Stimulated activated CD4-positive, alpha-beta T cell treated with anti-CD3 and anti-CD28 coated beads, Interleukin-15, amount 100 ng/mL, for 1 hour (primary cell): ENCODE measurements at regions not wholly inside any gene's neighbourhood (a gene's known extent, or its start where the extent isn't known, plus 50 kb on each side); places are given as distances from the start of the nearest gene placed in this dataset.
"Not testable (repeated sequence)": the region's sequence is repeated elsewhere in the genome, so short reads cannot be mapped to it uniquely, and the experiment has no call there.

Experiments used
- DNase-seq, 2 donors: peaks; one replicate each; pipeline ENCODE4 v3.0.0-alpha.2; 2020; ENCODE audit warnings: low read depth in 1 of 2, low spot score in 1 of 2

DNA sequence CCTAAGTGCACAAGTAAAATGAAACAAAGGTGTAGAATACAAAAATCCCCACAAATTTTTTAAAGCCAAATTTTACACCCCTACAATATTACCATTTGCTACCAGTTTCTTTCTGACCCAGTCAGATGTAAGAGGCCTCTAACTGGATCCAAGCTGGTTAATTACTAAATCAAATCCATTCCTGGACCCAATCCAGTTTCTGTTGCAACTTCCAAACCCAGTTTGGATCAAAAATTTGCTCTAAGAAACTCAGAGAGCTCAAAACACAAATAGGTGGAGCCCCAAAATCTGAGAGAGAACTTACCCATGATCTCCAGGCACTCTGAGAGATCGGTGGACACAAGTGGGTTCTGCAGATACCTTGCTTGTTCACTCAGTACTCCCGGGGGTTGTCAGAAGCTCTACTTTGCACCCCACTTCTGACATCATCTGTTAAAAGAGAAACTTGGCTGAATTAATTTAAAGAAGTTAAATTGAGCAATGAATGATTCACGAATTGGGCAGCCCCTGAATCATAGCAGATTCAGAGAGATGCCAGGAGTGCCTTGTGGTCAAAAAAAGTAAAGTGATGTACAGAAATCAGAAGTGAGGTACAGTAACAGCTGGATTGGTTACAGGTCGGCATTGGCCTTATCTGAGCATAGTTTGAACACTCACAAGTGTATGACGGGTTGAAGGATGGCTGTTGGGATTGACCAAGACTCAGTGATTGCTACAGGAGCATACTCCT, 448.0 kb downstream of the KCNT2 start:
- DNase-seq: no peak

DNA sequence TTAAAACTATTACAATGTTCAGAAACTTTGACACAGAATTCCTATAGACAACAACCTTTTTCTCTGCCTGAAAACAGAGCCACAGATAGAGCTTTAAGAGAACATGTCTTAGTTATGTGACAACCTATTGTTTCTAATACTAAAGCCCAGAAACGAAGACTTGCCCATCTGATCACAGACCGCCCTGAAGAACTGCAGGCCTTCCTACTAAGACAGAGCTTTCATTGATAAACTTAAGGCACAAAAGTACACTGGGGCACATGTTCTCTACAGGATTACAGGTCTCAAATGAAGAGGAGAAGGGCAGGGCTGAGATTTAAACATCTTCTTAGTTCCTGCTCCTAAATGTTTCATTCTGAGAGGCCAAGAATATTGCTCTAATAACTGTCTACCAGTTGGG, 452.7 kb downstream of the KCNT2 start:
- DNase-seq: no peak

- no peak for DNase-seq
Measured at GRCh38 chr1:196152975-196153374, 455.3 kb downstream of the KCNT2 start.

DNA sequence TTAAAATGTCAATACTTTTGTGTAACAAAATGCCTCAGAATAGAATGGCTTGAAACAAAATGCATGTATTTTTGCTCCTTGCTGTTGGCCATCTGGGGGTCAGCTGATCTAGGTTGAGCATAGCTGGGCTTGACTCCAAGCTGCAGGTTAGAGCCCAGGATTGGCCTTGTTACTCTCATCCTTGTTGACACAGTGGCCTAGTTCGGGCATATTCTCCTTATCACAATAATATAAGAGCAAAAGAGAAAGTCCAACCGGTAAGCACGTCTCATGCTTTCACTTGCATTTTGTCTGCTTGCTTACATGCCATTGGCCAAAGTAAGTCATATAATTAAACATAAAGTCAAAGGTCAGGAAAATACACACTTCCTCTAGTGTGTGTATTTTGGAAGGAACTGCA, 456.2 kb downstream of the KCNT2 start:
- DNase-seq: no peak

DNA sequence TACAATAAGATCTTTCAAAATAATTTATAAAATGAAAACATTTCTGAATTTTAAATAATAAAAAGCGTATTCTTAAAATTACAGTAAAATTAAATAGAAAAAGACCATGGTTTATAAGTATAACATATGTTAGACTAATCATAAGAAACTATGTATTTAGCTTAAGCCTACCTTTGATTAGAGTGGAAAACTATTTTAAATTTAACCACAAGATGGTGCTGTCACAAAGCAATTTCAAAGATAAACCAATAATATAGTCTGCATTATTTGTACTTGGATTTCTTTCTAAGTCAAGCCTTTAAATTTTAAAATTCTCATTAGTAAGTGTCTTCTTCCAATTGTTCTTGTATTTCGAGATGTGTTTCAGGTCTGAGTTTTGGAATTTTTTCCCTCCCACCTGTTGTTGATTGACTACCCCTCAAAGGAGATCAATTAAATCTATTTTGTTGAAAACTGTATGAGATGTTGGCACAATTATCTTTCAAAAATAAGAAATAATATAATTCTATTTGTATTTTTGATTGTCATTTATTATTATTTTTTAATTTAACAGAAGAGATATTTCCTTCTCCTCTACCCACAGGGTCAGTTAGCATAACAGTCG, 459.8 kb downstream of the KCNT2 start:
- DNase-seq: no peak

- no peak for DNase-seq
Measured at GRCh38 chr1:196147530-196147929, 460.7 kb downstream of the KCNT2 start.

DNA sequence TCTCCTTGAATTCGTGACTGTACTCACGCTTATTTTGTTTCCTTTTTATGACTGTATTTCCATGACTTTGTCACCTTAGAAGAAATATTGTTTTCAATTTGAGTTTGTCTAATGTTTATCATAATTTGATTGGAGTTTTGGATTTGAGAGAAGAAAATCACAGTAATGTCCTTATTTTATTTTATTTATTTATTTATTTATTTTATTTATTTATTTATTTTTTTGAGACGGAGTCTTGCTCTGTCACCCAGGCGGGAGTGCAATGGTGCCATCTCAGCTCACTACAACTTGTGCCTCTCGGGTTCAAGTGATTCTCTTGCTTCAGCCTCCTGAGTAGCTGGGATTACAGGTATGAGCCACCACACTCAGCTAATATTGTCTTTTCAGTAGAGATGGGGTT, 463.1 kb downstream of the KCNT2 start:
- DNase-seq: not testable (repeated sequence)

DNA sequence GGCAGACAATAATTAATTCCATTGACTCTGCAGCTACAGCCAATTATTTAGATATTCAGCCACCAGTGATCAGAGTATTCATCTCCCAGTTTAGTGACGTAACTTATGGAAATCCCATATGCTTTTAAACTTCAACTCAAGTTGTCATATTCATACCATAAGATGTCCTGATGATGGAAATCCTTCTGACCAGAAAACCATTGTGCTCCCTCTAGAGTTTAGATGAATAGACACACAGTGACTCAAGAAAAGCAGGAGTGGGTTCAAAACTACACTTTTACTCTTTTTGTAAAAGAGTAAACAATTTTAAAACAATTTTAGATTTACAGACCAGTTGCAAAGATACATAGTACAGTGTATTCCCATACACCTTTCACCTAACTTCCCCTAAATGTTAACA, 463.7 kb downstream of the KCNT2 start:
- no peak for DNase-seq

DNA sequence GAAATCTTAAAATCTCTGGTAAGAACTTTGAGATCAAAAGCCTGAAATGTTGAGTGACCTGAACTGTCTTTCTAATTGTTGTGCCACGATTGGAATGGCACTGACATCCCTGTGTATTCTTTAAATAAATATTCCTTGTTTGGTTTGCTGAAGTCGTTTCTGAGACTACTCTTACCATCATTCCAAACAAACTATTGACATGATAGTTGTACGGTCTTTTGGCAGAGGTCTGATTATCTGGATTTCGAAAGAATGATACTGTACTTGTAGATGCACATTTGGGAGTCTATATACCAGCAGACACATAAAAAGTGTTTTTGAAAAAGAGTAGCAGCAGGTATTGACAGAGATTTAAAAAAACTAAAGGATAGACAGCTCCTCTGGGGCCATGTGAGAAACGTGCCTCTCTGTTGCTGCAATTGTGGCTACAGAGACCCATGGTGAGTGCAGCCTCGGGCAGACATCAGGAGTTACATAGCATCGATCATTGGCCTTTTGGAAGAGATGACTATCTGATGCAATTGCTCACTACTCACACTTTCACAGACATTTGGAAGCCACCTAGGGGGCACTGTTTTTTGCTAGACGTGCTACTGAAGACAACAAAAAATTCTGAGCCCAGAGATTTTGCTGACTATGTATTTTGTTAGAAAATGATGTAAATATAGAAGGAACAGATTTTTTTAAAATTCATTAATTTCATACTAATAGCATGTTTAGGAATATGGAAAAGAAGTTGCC, 464.5 kb downstream of the KCNT2 start:
- no peak for DNase-seq

DNA sequence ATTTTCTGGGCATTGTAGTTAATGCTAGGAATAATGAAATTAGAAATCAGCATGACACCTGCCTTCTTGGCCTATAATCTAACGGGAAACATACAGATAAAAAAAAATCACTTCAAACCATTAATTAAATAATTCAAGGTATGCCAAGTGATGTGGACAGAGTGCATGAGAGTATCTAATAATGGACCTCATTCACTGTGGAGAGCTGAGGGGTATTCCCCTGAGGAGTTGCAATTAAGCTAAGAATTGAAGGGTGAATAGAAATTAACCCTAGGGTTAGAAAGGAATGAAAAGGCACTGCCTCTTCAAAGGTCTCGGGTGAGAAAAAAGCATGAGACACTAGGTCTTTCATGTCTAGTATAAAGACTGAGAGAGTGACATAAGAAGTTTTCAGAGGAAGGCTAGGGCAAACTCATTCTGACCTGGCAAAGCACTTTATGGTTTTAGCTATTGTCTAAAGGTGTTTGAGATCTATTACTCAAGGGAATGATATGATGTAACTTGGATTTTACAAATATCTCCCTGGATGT, 466.1 kb downstream of the KCNT2 start:
- DNase-seq: no peak

DNA sequence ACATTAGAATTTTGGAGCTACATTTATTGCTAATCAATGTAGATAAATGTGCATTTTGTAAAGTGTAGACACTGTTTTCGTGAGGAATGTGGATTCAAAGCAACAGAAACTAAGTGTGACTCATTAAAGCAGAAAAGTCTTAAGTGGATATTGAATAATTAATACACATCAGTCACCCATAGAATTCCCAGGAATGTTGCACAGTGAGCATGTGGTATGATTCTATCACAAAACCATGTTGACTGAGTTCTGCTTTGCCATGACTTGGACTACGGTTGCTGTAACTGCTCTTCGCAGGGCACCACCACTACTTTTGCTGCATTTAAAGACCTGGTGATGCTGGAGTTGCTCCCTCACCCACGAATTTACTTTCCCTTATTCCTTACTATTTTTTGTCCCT, 471.8 kb downstream of the KCNT2 start:
- no peak for DNase-seq

DNA sequence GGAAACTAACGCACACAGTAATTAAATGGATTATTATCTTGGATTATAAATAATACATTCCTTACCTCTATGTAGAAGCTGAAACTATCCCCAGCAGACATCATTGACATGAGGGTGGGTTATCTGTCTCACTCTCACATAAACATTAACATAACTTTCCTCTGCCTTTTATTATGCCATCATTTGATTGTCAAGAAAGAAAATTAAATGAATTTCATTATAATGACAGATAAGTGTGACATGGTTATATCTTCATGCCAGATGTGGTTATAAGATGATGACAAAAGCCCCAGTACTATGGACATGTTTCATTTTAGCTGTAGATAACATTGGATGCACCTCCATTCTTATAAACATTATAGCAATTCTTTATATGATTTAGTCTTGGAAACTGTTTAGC, 476.5 kb downstream of the KCNT2 start:
- DNase-seq: no peak

DNA sequence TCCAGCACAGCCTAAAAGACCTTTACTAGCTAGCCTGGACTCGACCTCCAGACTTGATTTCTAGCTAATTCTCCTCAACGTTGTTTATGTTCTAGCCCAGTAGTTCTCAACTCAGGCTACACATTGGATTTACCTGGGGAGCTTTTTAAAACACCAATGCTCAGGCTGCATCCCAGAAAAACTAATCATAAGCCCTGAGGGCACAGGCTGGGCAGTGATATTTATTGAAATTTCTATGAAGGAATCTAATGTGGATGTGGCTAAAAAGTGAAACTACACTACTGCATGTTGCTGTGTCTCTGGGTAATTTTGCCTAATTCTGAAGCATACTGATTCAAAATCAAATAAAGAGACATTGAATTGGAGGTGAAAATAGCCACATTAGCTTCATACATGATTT, 479.4 kb downstream of the KCNT2 start:
- DNase-seq: no peak

- no peak for DNase-seq
Measured at GRCh38 chr1:196121181-196121580, 487.1 kb downstream of the KCNT2 start.

GRCh38 chr1:196115646-196116045, 492.6 kb downstream of the KCNT2 start:
- DNase-seq: no peak

DNA sequence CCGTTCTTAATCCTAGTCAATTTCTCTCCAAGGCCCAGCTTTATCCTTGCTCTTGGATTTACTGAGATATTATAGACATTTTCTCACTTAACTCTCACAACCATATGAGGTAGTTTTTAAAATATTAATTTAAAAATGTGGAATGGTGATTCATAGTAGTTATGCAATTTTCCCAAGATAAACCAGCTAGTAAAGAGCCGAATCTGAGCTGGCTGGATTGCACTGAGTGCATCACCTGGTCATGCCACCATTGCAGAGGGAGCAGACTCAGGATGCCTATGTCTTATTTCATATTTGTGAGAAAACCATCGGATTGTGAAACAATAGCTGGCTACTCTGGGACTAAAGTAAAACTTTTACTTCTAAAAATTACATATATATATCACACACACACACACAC, 494.0 kb downstream of the KCNT2 start:
- no peak for DNase-seq

DNA sequence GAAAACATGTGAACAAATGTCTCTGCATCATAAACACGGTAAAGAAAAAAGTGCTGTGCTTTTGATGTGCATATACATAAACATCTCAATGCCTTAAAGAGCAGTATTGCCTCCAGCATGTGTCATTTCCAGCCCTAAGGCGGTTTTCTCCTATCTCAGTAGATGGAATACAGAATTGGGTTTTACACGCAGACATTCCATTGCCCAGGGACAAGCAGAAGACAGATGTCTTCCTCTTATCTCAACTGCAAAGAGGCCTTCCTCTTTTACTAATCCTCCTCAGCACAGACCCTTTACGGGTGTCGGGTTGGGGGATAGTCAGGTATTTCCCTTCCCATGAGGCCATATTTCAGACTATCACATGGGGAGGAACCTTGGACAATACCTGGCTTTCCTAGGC, 499.2 kb downstream of the KCNT2 start:
- not testable (repeated sequence) for DNase-seq

DNA sequence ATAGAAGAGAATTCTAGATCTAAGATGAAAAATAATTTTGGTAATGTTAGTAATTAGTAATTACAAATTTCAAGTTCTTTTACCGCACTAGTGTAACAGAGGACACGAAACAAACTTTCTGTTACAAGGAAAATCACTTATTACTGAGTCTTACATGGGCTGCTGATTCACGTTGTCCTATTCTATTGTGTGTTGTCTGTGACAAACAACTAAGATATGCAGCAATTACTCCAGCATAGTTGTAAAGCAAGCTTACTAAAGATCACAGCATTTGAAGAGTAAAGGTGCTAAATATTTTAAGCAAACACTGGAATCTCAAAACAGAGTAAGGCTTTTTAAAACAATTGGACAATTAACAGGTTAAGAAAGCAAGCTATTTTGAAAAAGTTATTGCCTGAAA, 502.3 kb downstream of the KCNT2 start:
- no peak for DNase-seq

DNA sequence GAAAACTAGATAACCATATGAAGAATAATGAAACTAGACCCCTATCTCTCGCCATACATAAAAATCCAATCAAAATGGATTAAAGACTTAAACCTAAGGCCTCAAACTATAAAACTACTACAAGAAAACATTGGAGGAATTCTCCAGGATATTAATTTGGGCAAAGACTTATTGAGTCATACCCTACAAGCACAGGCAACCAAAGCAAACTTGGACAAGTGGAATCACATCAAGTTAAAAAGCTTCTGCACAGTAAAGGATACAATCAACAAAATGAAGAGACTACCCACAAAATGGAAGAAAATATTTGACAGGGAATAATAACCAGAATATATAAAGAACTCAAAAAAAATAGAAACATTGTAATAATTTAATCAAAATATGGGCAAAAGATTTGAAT, 505.4 kb downstream of the KCNT2 start:
- DNase-seq: no peak

DNA sequence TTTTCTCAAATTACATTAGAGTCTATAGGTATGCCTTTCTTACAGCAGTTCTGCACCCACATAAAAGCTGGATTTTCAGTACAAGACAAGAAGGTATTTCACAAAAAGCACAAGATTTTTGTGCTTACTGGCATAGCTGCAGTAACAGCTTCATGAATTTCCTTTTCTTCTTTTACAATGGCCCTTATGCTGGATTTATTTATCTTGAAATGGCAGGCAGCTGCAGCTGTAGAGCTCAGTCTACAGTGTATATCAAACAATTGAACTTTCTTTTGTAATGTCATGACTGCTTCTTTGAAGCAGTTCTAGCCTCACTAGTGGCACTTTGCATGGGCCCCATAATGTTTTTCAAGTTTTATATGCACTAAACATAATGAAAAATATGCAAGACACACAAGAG, 510.2 kb downstream of the KCNT2 start:
- DNase-seq: no peak

DNA sequence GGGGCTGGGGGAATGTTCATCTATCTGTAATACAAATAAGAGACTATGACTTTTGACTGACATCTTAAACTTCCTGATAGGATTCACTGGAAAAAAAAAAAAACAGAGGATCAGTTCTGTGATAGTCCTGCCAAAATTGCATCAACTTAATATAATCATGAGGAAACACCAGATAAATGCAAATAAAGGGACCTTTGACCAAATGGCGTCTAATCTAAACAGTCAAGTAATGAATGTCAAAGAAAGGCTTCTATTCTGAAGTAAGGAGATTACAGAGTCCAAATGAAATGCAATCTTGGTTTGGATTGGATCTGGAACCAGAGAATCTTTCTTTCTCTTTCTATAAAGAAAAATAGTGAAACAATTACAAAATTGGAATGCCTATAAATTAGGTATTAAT, 513.4 kb downstream of the KCNT2 start:
- DNase-seq: no peak
